ENCODE measurements at regions not wholly inside any gene's neighbourhood (a gene's known extent, or its start where the extent isn't known, plus 50 kb on each side); places are given as distances from the start of the nearest gene placed in this dataset.

- H3K9me3 ChIP-seq (ENCODE audit: control insufficient read depth, insufficient read depth, low read depth, low read length), result no peaks in the 10 kb centered on the region
- in situ Hi-C loops (cut with HindIII; ENCODE audit: low pct_unique_long_range_greater_than_20kb, low sequenced_read_pairs) (no loop called here), intact Hi-C loops (cut with micrococcal nuclease; ENCODE audit: unreplicated experiment) (no loop called here)
- H3K4me3 ChIP-seq (ENCODE audit: low read depth in 2 of 2, low read length in 2 of 2), result no peak overlapping the region
- ATAC-seq (no peak), DNase-seq (ENCODE audit: low read depth, low spot score) (no peak)
- no peak overlapping the region for H3K27ac ChIP-seq (ENCODE audit: low read length)
- H3K4me1 ChIP-seq (ENCODE audit: control insufficient read depth, insufficient read depth, low read length), result no peaks in the 10 kb centered on the region; the same call in 1 of the 2 replicates
- no peaks in the 10 kb centered on the region for H3K36me3 ChIP-seq (ENCODE audit: control insufficient read depth, insufficient read depth, low read length)
- no TSS peak for BruUV-seq (replicated peaks)
- POLR2A ChIA-PET, result no interaction called here
- CTCF ChIA-PET, result no interaction called here
- no peaks in the 10 kb centered on the region for H3K27me3 ChIP-seq (ENCODE audit: control insufficient read depth, insufficient read depth, low read length)
- TF ChIP-seq CTCF (IDR thresholded peaks at IDR 0.05), result no peak
- no peak for TF ChIP-seq REST (IDR thresholded peaks at IDR 0.05; ENCODE audit: insufficient read depth in 1 of 2, low read depth in 2 of 2, low read length in 1 of 2)
- TF ChIP-seq SIN3A (IDR thresholded peaks at IDR 0.05; ENCODE audit: borderline replicate concordance, insufficient read depth, low read depth, low read length), result no peak
- no peak for TF ChIP-seq POLR2AphosphoS5 (IDR thresholded peaks at IDR 0.05; ENCODE audit: low read depth, low read length)
- no peak for TF ChIP-seq TCF7L2 (IDR thresholded peaks at IDR 0.05; ENCODE audit: low read depth, low read length)
Measured at GRCh38 chr2:174663550-174663949, 65.9 kb upstream of the WIPF1 start.

- H3K9me3 ChIP-seq (ENCODE audit: control insufficient read depth, insufficient read depth, low read depth, low read length), result no peaks in the 10 kb centered on the region
- no peak for ATAC-seq
- TF ChIP-seq TCF7L2 (IDR thresholded peaks at IDR 0.05; ENCODE audit: low read depth, low read length) (no peak), CTCF (IDR thresholded peaks at IDR 0.05) (no peak), REST (IDR thresholded peaks at IDR 0.05; ENCODE audit: insufficient read depth in 1 of 2, low read depth in 2 of 2, low read length in 1 of 2) (no peak), SIN3A (IDR thresholded peaks at IDR 0.05; ENCODE audit: borderline replicate concordance, insufficient read depth, low read depth, low read length) (no peak), POLR2AphosphoS5 (IDR thresholded peaks at IDR 0.05; ENCODE audit: low read depth, low read length) (no peak)
- ChIA-PET POLR2A (interaction anchor here (0.7 kb wide), 1 partner anchor 46 kb away, joined by 4 read pairs; no protein-coding TSS in a partner anchor), CTCF (no interaction called here)
- H3K27ac ChIP-seq (ENCODE audit: low read length), result no peak overlapping the region
- H3K4me3 ChIP-seq (ENCODE audit: low read depth in 2 of 2, low read length in 2 of 2), result no peak overlapping the region
- H3K27me3 ChIP-seq (ENCODE audit: control insufficient read depth, insufficient read depth, low read length), result no peaks in the 10 kb centered on the region
- BruUV-seq (replicated peaks), result no TSS peak
- DNase-seq (ENCODE audit: low read depth, low spot score), result no peak
- in situ Hi-C loops (cut with HindIII; ENCODE audit: low pct_unique_long_range_greater_than_20kb, low sequenced_read_pairs), result no loop called here
- H3K4me1 ChIP-seq (ENCODE audit: control insufficient read depth, insufficient read depth, low read length), result no peaks in the 10 kb centered on the region; the same call in 1 of the 2 replicates
- no peaks in the 10 kb centered on the region for H3K36me3 ChIP-seq (ENCODE audit: control insufficient read depth, insufficient read depth, low read length)
- intact Hi-C loops (cut with micrococcal nuclease; ENCODE audit: unreplicated experiment), result no loop called here
Measured at GRCh38 chr2:174662859-174663258, 65.3 kb upstream of the WIPF1 start.
